Erythroblast (primary cell): ENCODE measurements at regions not wholly inside any gene's neighbourhood (a gene's known extent, or its start where the extent isn't known, plus 50 kb on each side); places are given as distances from the start of the nearest gene placed in this dataset.

Experiments used
- GATA1 ChIP-seq: IDR thresholded peaks from 2 replicates; pipeline ENCODE4 v1.6.1; 2011; ENCODE audit warnings: low read depth, mild to moderate bottlenecking, control low read depth, low read length, moderate library complexity
- POLR2A ChIP-seq: IDR thresholded peaks from 2 replicates; pipeline ENCODE4 v1.6.1; 2011; ENCODE audit warnings: mild to moderate bottlenecking, low read length

DNA sequence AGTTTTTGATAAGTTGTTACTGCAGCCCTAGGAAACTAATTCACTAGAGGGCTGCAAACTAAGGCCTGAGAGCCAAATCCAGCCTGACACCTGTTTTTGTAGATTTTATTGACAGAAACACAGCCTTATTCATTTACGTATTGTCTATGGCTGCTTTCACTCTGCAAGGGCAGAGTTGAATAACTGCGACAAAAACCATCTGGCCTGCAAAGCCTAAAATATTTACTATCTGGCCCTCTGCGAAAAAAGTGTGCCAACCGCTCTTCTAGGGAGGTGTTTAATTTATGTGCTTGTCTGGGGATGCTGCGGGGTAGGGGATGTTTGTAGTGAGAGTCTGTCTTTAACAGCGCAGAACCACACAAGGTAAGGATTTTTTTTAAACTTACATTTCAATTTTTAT lies 165.0 kb upstream of the RBFOX1 start:
- no peak for TF ChIP-seq POLR2A
- TF ChIP-seq GATA1: no peak
